ENCODE measurements at regions not wholly inside any gene's neighbourhood (a gene's known extent, or its start where the extent isn't known, plus 50 kb on each side); places are given as distances from the start of the nearest gene placed in this dataset.

DNA sequence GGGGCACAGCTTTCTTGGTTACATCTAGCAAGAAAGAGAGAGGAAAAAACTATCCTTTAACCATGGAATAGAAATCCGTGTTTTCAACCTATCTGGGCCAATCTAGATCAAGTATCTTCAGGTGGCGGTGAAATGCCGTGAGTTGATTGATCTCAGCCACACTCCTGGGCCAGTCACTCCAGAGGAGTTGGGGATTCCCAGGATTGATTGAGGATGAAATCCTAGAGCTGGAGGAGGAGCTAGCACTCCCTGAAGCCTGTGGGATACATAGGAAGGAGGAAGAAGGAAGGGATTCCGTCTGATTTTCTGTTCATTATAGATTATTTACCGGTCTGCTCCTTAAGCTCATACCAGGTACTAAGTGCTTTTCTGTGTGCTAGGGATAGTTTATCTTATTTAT is 106.3 kb upstream of the ARID2 start:
- H3K27ac Mint-ChIP-seq, result no peak overlapping the region
- peaks cover 3% of the 10 kb centered on the region for H3K36me3 Mint-ChIP-seq

DNA sequence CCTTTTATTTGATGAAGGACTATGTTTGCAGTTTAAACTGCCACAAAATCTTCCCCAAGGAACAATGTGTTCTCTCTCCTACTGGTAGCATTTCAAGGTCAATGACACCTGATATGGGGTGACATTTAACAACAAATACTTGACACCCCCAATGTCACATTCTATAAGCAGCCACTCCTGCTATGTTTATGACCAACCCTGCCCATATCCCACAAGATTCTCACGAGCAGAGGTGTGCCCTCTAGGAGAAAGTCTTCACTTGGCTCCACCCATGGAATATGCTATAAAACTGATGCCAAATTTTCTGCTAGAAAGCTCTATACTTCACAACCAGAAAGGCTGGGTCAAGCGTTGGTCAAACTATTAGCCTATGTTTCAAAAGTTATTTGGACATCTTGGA is 105.6 kb upstream of the ARID2 start:
- H3K36me3 Mint-ChIP-seq, result peaks cover 3% of the 10 kb centered on the region
- no peaks in the 10 kb centered on the region for H3K4me1 Mint-ChIP-seq
- H3K27ac Mint-ChIP-seq, result no peak overlapping the region
- no peak overlapping the region for H3K4me3 Mint-ChIP-seq
- H3K27me3 Mint-ChIP-seq, result peaks cover 4% of the 10 kb centered on the region
- peaks cover 3% of the 10 kb centered on the region for H3K9me3 Mint-ChIP-seq

More for the DNA sequence above, 106.3 kb upstream of the ARID2 start:
- peaks cover 3% of the 10 kb centered on the region for H3K9me3 Mint-ChIP-seq
- peaks cover 4% of the 10 kb centered on the region for H3K27me3 Mint-ChIP-seq
- H3K4me3 Mint-ChIP-seq, result no peak overlapping the region
- no peaks in the 10 kb centered on the region for H3K4me1 Mint-ChIP-seq

DNA sequence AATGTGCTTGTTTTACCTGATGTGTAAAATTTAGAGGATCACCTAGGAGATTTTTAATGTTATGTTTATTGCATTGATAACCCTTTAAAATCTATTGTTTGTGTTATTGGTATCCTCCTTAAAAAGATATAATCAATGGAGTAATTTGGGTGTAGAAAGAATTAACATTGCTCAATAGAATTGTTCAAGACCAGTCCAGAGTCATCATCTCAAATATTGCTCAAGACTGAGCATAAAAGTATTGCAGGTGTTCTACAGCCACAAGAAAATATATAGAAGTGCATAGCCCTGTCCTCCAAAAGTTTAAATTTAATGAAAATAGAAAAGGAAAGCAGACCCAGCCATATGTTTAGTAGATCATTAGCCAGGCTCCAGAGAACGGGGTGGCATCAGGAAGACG is 102.5 kb upstream of the ARID2 start:
- Mint-ChIP-seq H3K4me1 (no peaks in the 10 kb centered on the region), H3K36me3 (peaks cover 2% of the 10 kb centered on the region), H3K9me3 (peaks cover 2% of the 10 kb centered on the region), H3K27ac (no peak overlapping the region), H3K4me3 (no peak overlapping the region), H3K27me3 (peaks cover 2% of the 10 kb centered on the region)

DNA sequence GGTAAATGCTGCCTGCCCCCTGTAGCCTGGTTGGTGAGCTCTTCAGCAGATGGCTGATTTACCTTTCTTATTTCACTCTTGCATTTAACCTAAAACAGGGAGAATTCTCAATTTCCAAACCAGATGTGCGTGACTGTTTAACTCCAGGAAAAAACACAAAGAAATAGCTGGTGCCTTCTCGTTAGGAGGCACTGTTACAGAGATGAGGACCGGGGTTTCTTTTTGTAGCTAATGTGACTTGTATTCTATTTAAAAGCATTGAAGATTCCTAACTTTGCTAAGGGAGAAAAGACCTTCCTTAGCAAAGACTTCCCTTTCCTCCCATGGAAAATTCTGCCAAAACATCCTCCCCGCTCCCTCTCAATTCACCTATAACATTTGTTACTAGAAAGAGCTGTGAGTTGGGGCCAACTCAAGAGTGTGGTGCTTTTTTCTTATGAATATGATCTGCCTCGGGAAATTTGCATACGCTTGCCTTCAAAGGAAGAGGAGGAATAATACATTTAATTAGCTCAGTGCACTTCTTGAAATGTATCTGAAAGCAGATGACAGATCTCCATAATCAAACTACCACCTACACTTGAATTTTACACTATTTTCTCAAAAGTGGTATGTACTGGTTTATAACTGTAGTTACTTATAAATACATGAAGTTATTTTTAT is 102.0 kb upstream of the ARID2 start:
- Mint-ChIP-seq H3K9me3 (no peaks in the 10 kb centered on the region), H3K36me3 (no peaks in the 10 kb centered on the region), H3K4me3 (no peak overlapping the region), H3K4me1 (no peaks in the 10 kb centered on the region), H3K27me3 (peaks cover 2% of the 10 kb centered on the region), H3K27ac (no peak overlapping the region)

DNA sequence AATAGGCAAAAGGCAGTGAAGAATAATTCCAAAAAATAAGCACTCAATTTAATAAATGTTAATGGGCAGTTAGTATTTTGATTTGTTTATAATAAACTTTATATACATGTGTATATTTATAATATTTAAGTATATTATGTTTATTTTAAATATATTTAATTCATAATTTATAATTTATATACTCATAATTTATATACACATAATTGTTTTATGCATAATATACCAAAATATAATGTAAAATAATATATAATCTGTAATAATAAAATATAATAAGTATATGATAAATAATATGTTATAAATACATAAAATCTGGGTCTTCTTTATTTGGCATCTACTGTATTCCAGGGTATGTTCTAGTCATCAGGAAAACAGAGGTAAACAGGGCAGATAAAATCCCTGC is 100.2 kb upstream of the ARID2 start:
- Mint-ChIP-seq H3K36me3 (no peaks in the 10 kb centered on the region), H3K9me3 (no peaks in the 10 kb centered on the region), H3K27me3 (no peaks in the 10 kb centered on the region), H3K4me1 (no peaks in the 10 kb centered on the region), H3K27ac (no peak overlapping the region), H3K4me3 (no peak overlapping the region)

DNA sequence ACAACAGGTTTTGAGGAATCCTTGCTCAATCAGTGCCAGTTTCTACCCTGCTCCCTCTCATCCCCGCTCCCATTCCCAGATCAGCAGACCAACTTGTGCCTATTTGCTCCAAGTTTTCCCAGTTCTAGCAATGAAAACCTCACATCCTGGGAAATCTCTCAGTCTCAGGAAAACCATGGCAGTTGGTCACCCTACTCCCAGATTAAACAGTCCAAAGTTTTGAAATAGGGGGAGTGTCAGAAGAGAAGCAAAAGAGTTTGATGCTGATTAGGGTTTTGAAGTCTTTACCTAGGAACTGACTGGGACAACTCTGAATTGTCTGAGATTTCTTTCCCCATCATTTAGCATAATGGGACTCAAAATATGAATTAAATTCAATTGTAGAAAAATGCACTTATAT is 95.8 kb upstream of the ARID2 start:
- H3K27me3 Mint-ChIP-seq, result no peaks in the 10 kb centered on the region
- H3K4me3 Mint-ChIP-seq, result no peak overlapping the region
- no peaks in the 10 kb centered on the region for H3K4me1 Mint-ChIP-seq
- no peak overlapping the region for H3K27ac Mint-ChIP-seq
- H3K36me3 Mint-ChIP-seq, result no peaks in the 10 kb centered on the region
- H3K9me3 Mint-ChIP-seq, result no peaks in the 10 kb centered on the region

DNA sequence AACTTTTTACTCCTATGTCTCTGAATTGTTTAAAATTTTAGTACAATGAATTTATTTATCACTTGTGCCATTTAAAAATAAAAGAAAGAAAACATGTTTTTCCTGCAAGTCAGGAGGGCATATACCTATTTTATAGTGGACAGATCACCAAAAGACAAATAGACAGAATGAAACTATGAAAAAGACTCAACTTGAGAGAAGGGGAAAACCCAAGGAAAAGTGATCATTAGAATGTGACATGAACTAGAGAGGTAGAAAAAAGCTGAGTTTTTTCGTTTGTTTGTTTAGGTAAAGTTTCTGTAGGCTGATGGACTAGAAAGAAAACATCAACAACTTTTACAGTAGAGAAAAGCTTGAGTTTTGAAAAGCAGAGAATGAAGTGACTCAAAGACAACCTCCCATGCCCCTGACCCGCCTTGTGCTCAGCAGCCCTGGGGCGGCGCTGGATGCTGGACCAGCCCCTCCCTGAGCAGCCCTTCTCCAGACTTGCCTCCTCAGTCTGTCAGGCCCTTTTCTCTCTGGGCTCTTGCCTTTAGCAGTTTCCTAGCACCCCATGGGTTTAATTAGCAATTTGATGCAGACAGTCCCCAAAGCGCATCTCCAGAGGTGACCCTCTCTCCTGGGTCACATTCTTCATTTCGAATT is 95.1 kb upstream of the ARID2 start:
- H3K27me3 Mint-ChIP-seq, result no peaks in the 10 kb centered on the region
- no peak overlapping the region for H3K27ac Mint-ChIP-seq
- H3K9me3 Mint-ChIP-seq, result no peaks in the 10 kb centered on the region
- H3K4me1 Mint-ChIP-seq, result no peaks in the 10 kb centered on the region
- H3K36me3 Mint-ChIP-seq, result no peaks in the 10 kb centered on the region
- no peak overlapping the region for H3K4me3 Mint-ChIP-seq

DNA sequence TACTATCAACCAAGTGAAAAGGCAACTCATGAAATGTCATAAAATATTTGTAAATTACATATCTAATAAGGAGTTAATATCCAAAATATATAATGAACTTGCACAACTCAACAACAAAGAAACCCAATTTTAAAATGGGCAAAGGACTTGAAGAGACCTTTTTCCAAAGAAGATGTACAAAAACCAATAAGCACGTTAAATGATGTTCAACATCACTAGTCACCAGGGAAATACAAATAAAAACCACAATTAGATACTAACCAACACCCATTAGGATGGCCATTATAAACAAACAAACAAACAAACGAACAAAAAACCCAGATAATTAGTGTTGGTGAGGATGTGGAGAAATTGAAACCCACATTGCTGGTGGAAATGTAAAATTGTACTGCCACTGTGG is 92.3 kb upstream of the ARID2 start:
- Mint-ChIP-seq H3K4me1 (no peaks in the 10 kb centered on the region), H3K9me3 (no peaks in the 10 kb centered on the region), H3K4me3 (no peak overlapping the region), H3K27me3 (no peaks in the 10 kb centered on the region), H3K36me3 (no peaks in the 10 kb centered on the region), H3K27ac (no peak overlapping the region)

DNA sequence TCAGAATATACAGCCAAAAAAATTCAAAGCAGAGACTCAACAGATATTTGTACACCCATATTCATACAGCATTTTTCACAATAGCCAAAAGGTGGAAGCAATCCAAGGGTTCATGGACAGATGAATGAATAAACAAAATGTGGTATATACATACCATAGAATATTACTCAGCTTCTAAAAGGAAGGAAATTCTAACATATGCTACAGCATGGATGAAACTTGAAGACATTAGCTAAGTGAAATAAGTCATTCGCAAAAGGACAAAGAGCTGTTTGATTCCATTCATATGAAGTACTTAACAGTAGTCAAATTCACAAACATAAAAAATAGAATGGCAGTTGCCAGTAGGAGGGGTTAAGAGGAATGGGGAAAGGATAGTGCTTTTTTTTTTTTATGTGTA is 91.8 kb upstream of the ARID2 start:
- no peaks in the 10 kb centered on the region for H3K27me3 Mint-ChIP-seq
- no peaks in the 10 kb centered on the region for H3K4me1 Mint-ChIP-seq
- H3K27ac Mint-ChIP-seq, result no peak overlapping the region
- no peaks in the 10 kb centered on the region for H3K36me3 Mint-ChIP-seq
- H3K9me3 Mint-ChIP-seq, result no peaks in the 10 kb centered on the region
- H3K4me3 Mint-ChIP-seq, result no peak overlapping the region

DNA sequence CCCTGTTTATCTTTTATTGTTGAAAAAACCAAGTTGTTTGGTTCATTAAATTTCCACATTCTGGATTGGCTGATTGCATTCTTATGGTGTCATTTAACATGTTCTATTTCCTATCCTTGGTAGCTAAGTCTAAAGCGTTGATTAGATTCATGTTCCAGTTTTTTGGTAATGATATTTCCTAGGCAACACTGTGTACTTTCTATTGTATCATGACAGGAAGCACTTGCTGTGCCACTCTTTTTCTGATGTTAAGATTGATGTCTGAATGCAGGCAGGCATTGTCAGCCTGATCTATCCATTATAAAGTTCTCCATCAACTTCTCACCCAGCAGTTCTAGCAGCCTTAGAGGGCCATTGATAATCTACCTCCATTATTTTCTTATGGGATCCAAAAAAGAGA is 91.1 kb upstream of the ARID2 start:
- Mint-ChIP-seq H3K9me3 (no peaks in the 10 kb centered on the region), H3K27me3 (no peaks in the 10 kb centered on the region), H3K4me3 (no peak overlapping the region), H3K36me3 (no peaks in the 10 kb centered on the region), H3K4me1 (no peaks in the 10 kb centered on the region), H3K27ac (no peak overlapping the region)

DNA sequence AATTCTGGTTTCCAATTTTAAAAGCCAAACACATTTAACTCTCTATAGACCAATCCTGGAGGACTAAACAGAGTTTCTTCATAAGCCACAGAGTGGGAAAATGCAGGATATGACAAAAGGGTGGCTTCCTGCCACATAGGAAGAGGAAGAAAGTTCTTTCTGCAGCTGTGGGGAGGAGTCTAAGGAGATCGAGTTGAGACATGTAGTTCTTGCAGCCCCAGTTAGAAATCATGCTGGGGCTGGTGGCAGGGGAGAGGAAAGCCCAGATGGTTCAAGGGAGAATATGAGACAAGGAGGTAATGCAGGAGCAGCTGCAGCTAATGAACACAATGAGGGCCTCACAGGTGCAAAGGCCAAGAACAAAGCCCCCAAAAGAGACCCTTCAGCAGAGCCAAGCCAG is 85.0 kb upstream of the ARID2 start:
- Mint-ChIP-seq H3K27me3 (peaks cover under 1% of the 10 kb centered on the region), H3K4me3 (no peak overlapping the region), H3K9me3 (no peaks in the 10 kb centered on the region), H3K4me1 (peaks cover 9% of the 10 kb centered on the region), H3K36me3 (no peaks in the 10 kb centered on the region), H3K27ac (no peak overlapping the region)

DNA sequence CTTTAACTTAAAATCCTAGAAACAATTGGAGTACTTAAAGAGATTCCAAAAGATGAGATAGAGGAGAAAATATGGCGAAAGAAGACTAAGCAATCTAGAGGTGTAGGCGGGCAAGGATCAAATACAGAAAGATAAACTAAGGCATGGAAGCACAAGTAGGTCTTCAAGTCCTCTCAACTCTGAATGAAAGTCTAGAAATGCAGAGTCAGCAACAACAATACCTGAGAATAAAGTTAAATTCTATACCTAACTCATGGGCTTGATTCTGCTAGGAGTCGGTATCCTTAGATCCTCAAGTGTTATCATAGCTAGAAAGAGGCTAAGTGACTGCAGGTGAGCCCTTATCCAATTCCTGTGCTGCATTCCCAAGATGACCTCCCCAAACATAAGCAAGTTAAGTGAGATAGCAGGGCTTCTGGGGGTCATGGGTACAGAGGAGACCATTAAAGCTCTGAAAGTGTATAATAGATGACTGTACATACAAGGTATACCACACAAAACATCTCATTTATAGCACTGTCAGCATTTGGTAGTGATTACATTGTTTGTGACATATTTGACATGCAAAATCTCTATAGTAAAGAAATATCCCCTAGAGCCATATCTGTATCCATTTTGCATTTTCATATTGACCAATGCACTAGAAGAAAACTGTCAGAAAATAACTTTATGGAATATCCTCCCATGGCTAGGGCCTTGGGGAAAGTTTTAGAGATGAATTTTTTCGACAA is 82.5 kb upstream of the ARID2 start:
- Mint-ChIP-seq H3K9me3 (no peaks in the 10 kb centered on the region), H3K27me3 (peaks cover 3% of the 10 kb centered on the region), H3K4me1 (peaks cover 9% of the 10 kb centered on the region), H3K4me3 (no peak overlapping the region), H3K36me3 (no peaks in the 10 kb centered on the region), H3K27ac (no peak overlapping the region)

DNA sequence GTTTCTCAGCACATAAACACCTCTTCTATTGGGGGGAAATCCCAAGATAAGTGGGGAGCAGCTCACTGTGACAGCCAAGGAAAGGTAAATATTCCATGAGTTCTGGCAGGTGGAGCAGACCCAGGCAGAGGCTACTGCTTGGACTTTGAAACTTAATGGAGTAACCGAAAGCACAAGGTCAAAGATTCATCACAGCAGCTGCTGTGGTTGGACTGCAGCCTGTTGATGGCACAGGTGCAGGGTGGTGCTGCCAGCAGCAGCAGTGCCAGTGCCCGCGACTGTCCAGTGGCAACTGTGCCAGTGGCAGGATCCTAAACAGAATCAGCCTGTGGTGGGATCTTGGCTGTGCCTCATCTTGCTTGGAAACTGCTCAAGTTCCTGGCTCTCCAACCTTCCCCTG is 81.4 kb upstream of the ARID2 start:
- Mint-ChIP-seq H3K4me1 (peaks cover 9% of the 10 kb centered on the region), H3K36me3 (no peaks in the 10 kb centered on the region), H3K27me3 (peaks cover 3% of the 10 kb centered on the region), H3K27ac (no peak overlapping the region), H3K4me3 (no peak overlapping the region), H3K9me3 (no peaks in the 10 kb centered on the region)

DNA sequence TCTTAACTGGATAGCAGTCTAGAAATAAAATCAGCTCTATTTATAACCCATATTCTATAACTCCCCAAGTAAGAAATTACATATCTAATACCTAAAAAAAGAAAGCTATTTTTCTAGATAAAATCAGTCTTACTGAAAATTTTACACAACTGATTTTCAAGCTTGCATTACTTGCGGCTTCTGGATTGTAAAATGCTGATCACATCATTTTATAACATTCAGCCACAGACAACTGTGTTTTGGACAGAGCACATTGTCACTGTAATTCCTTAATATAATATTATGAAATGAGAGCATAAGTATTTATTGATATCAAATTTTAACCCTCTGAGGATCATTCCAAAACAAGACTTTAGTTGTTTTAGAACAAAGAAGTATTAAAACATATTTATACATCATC is 78.5 kb upstream of the ARID2 start:
- no peak overlapping the region for H3K27ac Mint-ChIP-seq
- H3K9me3 Mint-ChIP-seq, result no peaks in the 10 kb centered on the region
- H3K4me3 Mint-ChIP-seq, result no peak overlapping the region
- no peaks in the 10 kb centered on the region for H3K36me3 Mint-ChIP-seq
- peaks cover 3% of the 10 kb centered on the region for H3K4me1 Mint-ChIP-seq
- H3K27me3 Mint-ChIP-seq, result peaks cover 3% of the 10 kb centered on the region

DNA sequence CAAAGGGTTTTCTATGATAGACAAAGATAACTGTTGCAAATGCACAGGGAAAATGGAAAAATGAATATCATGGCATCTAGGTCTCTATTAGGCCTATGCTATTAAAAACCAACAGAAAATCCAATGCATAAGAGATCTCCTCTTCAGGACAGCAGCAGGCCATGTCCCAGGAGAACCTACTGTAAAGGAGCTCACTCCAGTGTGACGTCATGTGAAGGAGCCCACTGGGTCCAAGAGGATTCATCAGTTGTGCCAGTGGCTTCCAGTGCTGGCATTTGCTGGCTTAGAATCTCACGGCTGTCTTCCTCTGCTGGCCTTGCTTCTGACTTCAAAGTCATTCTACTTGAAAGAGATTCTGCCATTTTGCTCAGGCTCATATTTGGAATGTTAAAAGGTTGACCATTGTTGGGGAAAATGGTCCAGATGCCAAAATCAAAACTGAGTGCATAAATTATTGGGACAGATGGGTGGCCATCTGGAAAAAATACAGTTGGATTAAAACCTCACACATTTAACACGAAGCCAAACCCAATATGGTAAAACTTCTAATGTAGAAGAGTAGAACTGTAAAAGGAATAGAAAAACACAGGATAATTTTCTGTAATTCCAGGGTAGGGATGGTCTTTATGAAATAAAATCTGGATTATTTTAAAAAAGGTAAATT is 75.4 kb upstream of the ARID2 start:
- no peak overlapping the region for H3K4me3 Mint-ChIP-seq
- no peaks in the 10 kb centered on the region for H3K36me3 Mint-ChIP-seq
- H3K4me1 Mint-ChIP-seq, result peaks cover 3% of the 10 kb centered on the region
- H3K27ac Mint-ChIP-seq, result no peak overlapping the region
- peaks cover 3% of the 10 kb centered on the region for H3K27me3 Mint-ChIP-seq
- H3K9me3 Mint-ChIP-seq, result no peaks in the 10 kb centered on the region

DNA sequence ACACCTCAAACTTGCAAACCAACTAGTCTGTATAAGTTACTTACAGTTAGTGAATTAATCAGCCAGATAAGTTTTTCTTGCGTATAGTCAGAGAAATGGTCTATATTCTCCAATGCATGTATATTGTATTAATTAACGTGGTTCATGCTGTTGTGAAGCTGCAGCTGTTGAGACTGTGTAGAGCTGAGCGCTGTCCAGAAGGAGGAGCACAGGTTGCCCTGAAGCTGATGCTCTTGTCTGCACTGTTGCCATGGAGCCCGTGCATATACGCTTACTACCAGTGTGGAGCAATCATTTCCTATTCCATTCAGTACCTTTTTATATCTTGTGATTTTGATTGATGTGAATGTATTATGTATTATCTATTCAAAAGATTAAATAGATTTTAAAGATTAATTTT is 74.3 kb upstream of the ARID2 start:
- H3K9me3 Mint-ChIP-seq, result no peaks in the 10 kb centered on the region
- H3K27me3 Mint-ChIP-seq, result no peaks in the 10 kb centered on the region
- H3K4me1 Mint-ChIP-seq, result peaks cover 3% of the 10 kb centered on the region
- H3K36me3 Mint-ChIP-seq, result no peaks in the 10 kb centered on the region
- no peak overlapping the region for H3K27ac Mint-ChIP-seq
- no peak overlapping the region for H3K4me3 Mint-ChIP-seq
